Common myeloid progenitor, CD34-positive (primary cell): ENCODE measurements at regions not wholly inside any gene's neighbourhood (a gene's known extent, or its start where the extent isn't known, plus 50 kb on each side); places are given as distances from the start of the nearest gene placed in this dataset.

Experiments
- CTCF ChIA-PET: fragments of 350-600 bp; sonication (Branson Sonifier 250); formaldehyde crosslinking; loops from one replicate; lab custom pipeline; 2021; ENCODE audit warnings: antibody characterized with exemption; lab: Charles Lee
- POLR2A ChIA-PET: fragments of 350-600 bp; sonication (Branson Sonifier 250); formaldehyde crosslinking; loops from one replicate; lab custom pipeline; 2021; ENCODE audit warnings: antibody characterized with exemption; lab: Charles Lee
- DNase-seq, 3 donors: peaks; one replicate each; pipeline versions ENCODE4 v3.0.0 to v3.0.0-alpha.2; 2013
- H3K27ac ChIP-seq, 2 experiments: 1 replicate in 1 of 2; 2 replicates in 1 of 2; pipeline ENCODE4 v1.7.0; 2013; ENCODE audit warnings: inconsistent platforms in 2 of 2, low read length in 2 of 2, mild to moderate bottlenecking in 2 of 2, low read depth in 1 of 2, moderate library complexity in 1 of 2; ENCODE audit not compliant: severe bottlenecking in 2 of 2, insufficient read depth in 1 of 2, poor library complexity in 1 of 2
- H3K27me3 ChIP-seq, 5 experiments: replicated peaks in 2 of 5; 1 replicate in 3 of 5; 2 replicates in 2 of 5; pipeline versions ENCODE4 v1.6.1 to v1.7.0; 2013; ENCODE audit warnings: low read length in 4 of 5, mild to moderate bottlenecking in 2 of 5, moderate library complexity in 2 of 5, inconsistent platforms in 1 of 5; ENCODE audit not compliant: insufficient read depth in 5 of 5, control insufficient read depth in 4 of 5
- H3K36me3 ChIP-seq, 4 experiments: 1 replicate in 2 of 4; 2 replicates in 2 of 4; pipeline versions ENCODE4 v1.6.1 to v1.7.0; 2013; ENCODE audit warnings: low read length in 3 of 4, control low read depth in 1 of 4, mild to moderate bottlenecking in 1 of 4; ENCODE audit not compliant: control insufficient read depth in 4 of 4, insufficient read depth in 4 of 4
- H3K4me1 ChIP-seq, 4 experiments: 1 replicate in 3 of 4; 2 replicates in 1 of 4; pipeline versions ENCODE4 v1.6.1 to v1.7.1; 2013; ENCODE audit warnings: low read length in 3 of 4, mild to moderate bottlenecking in 3 of 4, control low read depth in 1 of 4, inconsistent platforms in 1 of 4, moderate library complexity in 1 of 4; ENCODE audit not compliant: control insufficient read depth in 4 of 4, insufficient read depth in 4 of 4; ENCODE audit errors: control extremely low read depth in 1 of 4
- H3K4me3 ChIP-seq, 7 experiments: 1 replicate in 4 of 7; 2 replicates in 3 of 7; pipeline versions ENCODE4 v1.5.1 to v1.7.0; 2013; ENCODE audit warnings: mild to moderate bottlenecking in 7 of 7, low read length in 6 of 7, moderate library complexity in 6 of 7, inconsistent platforms in 2 of 7, low read depth in 2 of 7, control low read depth in 1 of 7; ENCODE audit not compliant: insufficient read depth in 4 of 7, control insufficient read depth in 1 of 7; ENCODE audit errors: extremely low read depth in 1 of 7
- H3K9me3 ChIP-seq, 5 experiments: 1 replicate in 4 of 5; 2 replicates in 1 of 5; pipeline versions ENCODE4 v1.6.1 to v1.7.1; 2013; ENCODE audit warnings: low read length in 4 of 5, mild to moderate bottlenecking in 2 of 5, inconsistent platforms in 1 of 5, low read depth in 1 of 5, moderate library complexity in 1 of 5; ENCODE audit not compliant: control insufficient read depth in 4 of 5, insufficient read depth in 2 of 5; ENCODE audit errors: control extremely low read depth in 1 of 5
- WGBS: methylation state at CpG from one replicate; pipeline ENCODE4 v1.1.5; 2013; ENCODE audit not compliant: insufficient coverage; 5-methylcytosine and 5-hydroxymethylcytosine counted together

GRCh38 chr11:79906164-79906563 is 465.3 kb upstream of the TENM4 start:
- ChIA-PET CTCF (no interaction called here), POLR2A (no interaction called here)
- no peaks in the 10 kb centered on the region for H3K36me3 ChIP-seq
- WGBS = 95% methylated on average over 4 of the region's 8 CpGs
- no peaks in the 10 kb centered on the region for H3K4me1 ChIP-seq
- no peak overlapping the region for H3K4me3 ChIP-seq
- no peak for DNase-seq
- no peaks in the 10 kb centered on the region for H3K9me3 ChIP-seq
- no peak overlapping the region for H3K27ac ChIP-seq
- H3K27me3 ChIP-seq = no peaks in the 10 kb centered on the region

- no peaks in the 10 kb centered on the region for H3K27me3 ChIP-seq
- H3K4me3 ChIP-seq = no peak overlapping the region
- H3K9me3 ChIP-seq = no peaks in the 10 kb centered on the region
- H3K36me3 ChIP-seq = no peaks in the 10 kb centered on the region
- H3K27ac ChIP-seq = no peak overlapping the region
- WGBS = 100% methylated on average over 1 of the region's 2 CpGs
- POLR2A ChIA-PET = no interaction called here
- no peak for DNase-seq
- no peaks in the 10 kb centered on the region for H3K4me1 ChIP-seq
- CTCF ChIA-PET = no interaction called here
Measured at GRCh38 chr11:79902493-79902892, 461.7 kb upstream of the TENM4 start.

DNA sequence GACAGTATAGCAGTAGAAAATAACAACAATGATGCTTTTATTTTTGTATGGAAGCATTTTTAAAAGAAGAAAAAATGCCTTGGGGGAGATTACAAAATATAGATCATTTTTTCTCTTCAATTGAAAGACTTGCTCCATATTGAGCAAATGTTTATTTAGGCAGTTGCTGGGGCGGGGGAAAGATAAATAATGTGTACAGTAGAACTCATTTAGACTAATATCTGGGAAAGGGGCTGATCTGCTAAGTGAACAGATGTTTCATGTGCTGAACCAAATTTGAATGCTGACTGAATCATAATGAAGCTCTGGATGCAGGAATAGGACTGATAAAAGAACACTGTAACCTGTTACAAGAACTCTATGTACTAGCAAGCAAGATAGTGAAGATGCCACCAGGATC is 457.1 kb upstream of the TENM4 start:
- ChIA-PET POLR2A (no interaction called here), CTCF (no interaction called here)
- Histone ChIP-seq H3K4me1 (no peaks in the 10 kb centered on the region), H3K9me3 (no peaks in the 10 kb centered on the region), H3K27me3 (no peaks in the 10 kb centered on the region), H3K4me3 (no peak overlapping the region), H3K36me3 (no peaks in the 10 kb centered on the region), H3K27ac (no peak overlapping the region)
- no CpG with 5 or more reads among the region's 1 CpG for WGBS
- no peak for DNase-seq

GRCh38 chr11:79896258-79896657 is 455.4 kb upstream of the TENM4 start:
- no peak overlapping the region for H3K27ac ChIP-seq
- no peak overlapping the region for H3K4me3 ChIP-seq

GRCh38 chr11:79894111-79894510 is 453.3 kb upstream of the TENM4 start:
- POLR2A ChIA-PET = no interaction called here

More at GRCh38 chr11:79896258-79896657, 455.4 kb upstream of the TENM4 start:
- H3K36me3 ChIP-seq = no peaks in the 10 kb centered on the region
- ChIA-PET CTCF (no interaction called here), POLR2A (no interaction called here)
- no peaks in the 10 kb centered on the region for H3K4me1 ChIP-seq
- H3K9me3 ChIP-seq = no peaks in the 10 kb centered on the region
- no peak for DNase-seq
- H3K27me3 ChIP-seq = no peaks in the 10 kb centered on the region

GRCh38 chr11:79890272-79890671 is 449.4 kb upstream of the TENM4 start:
- Histone ChIP-seq H3K4me3 (no peak overlapping the region), H3K4me1 (no peaks in the 10 kb centered on the region), H3K36me3 (no peaks in the 10 kb centered on the region), H3K27ac (no peak overlapping the region), H3K27me3 (no peaks in the 10 kb centered on the region), H3K9me3 (no peaks in the 10 kb centered on the region)
- WGBS = no CpG with 5 or more reads among the region's 1 CpG
- DNase-seq = no peak
- CTCF ChIA-PET = no interaction called here
- POLR2A ChIA-PET = no interaction called here

More at GRCh38 chr11:79894111-79894510, 453.3 kb upstream of the TENM4 start:
- Histone ChIP-seq H3K4me1 (no peaks in the 10 kb centered on the region), H3K36me3 (no peaks in the 10 kb centered on the region), H3K27me3 (no peaks in the 10 kb centered on the region), H3K4me3 (no peak overlapping the region), H3K9me3 (no peaks in the 10 kb centered on the region), H3K27ac (no peak overlapping the region)
- CTCF ChIA-PET = no interaction called here
- DNase-seq = no peak
- 61% methylated on average over 3 of the region's 3 CpGs for WGBS

DNA sequence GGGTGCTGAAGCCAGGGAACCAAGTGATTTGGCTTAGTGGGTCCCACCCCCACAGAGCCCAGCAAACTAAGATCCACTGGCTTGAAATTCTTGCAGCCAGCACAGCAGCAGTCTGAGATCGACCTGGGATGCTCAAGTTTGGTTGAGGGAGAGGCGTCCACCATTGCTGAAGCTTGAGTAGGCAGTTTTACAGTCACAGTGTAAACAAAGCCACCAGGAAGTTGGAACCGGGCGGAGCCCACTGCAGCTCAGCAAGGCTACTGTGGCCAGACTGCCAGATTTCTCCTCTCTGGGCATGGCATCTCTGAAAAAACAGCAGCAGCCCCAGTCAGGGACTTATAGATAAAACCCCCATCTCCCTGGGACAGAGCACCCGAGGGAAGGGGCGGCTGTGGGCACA is 424.1 kb upstream of the TENM4 start:
- no peak for DNase-seq
- CTCF ChIA-PET = no interaction called here
- WGBS = 86% methylated on average over 6 of the region's 6 CpGs
- POLR2A ChIA-PET = no interaction called here
- Histone ChIP-seq H3K4me1 (no peaks in the 10 kb centered on the region), H3K4me3 (no peak overlapping the region), H3K27me3 (no peaks in the 10 kb centered on the region), H3K36me3 (no peaks in the 10 kb centered on the region), H3K27ac (no peak overlapping the region), H3K9me3 (no peaks in the 10 kb centered on the region)
